HG03378 (cell line): ENCODE measurements at regions not wholly inside any gene's neighbourhood (a gene's known extent, or its start where the extent isn't known, plus 50 kb on each side); places are given as distances from the start of the nearest gene placed in this dataset.
A peak's percentile ranks its signal among the peaks of the same experiment; 100 is the strongest.
"Not testable (repeated sequence)": the region's sequence is repeated elsewhere in the genome, so short reads cannot be mapped to it uniquely, and the experiment has no call there.

Experiments
- ATAC-seq: cut with Tn5 transposase; IDR thresholded peaks from one replicate; pipeline ENCODE4 v1.9.1; 2021; ENCODE audit warnings: mild to moderate bottlenecking, moderate library complexity; ENCODE audit not compliant: unreplicated experiment

- no peak for ATAC-seq
Observed at GRCh38 chr21:17682924-17683323, 70.2 kb upstream of the BTG3 start.

GRCh38 chr21:17679002-17679600 is 66.4 kb upstream of the BTG3 start:
- peak; percentile 94 for ATAC-seq

GRCh38 chr21:17676930-17677329 is 64.2 kb upstream of the BTG3 start:
- ATAC-seq = not testable (repeated sequence)

GRCh38 chr21:17674106-17674505 is 61.4 kb upstream of the BTG3 start:
- ATAC-seq = no peak

GRCh38 chr21:17673261-17674020 is 60.7 kb upstream of the BTG3 start:
- no peak for ATAC-seq

- ATAC-seq = no peak
Observed at GRCh38 chr21:17671733-17672132, 59.0 kb upstream of the BTG3 start.

GRCh38 chr21:17668479-17669140 is 55.9 kb upstream of the BTG3 start:
- no peak for ATAC-seq

GRCh38 chr21:17667256-17667655 is 54.6 kb upstream of the BTG3 start:
- ATAC-seq = no peak
